Effector CD8-positive, alpha-beta T cell (primary cell): ENCODE measurements at regions not wholly inside any gene's neighbourhood (a gene's known extent, or its start where the extent isn't known, plus 50 kb on each side); places are given as distances from the start of the nearest gene placed in this dataset.

Experiments used
- DNase-seq: peaks from one replicate; lab custom pipeline; 2025; lab: John Stamatoyannopoulos, UW

DNA sequence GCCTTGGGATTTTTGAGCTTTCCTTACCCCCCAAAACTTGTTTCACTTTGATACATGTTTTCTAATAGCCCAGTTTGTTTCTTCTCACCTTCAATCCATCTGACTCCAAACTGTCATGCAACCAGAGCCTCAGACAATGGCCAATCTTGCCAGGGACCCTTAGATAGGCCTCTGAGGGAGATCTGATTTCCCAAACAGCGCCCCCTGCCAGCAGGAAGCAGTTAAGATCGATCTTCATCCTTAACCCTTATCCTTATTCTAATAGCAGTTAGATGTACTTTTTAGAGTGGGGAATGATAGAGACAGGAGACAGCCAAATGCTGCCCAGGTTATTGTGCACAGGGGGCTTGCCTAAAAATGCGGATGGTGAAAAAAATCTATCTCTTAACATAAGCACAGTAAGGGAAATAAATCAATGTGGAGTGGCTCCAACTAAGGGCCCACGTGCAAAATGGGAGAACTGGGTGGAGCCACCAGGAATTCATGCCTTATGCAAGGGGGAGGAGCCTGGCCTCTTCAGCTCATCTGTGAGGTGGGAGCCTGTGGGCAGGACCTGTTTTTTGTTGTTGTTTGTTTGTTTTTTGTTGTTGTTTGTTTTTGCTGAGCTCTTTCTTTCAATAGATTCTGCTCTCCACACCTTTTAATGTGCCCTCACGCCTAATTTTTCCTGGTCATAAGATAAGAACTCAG is 833.6 kb upstream of the AGA start:
- DNase-seq = no peak

DNA sequence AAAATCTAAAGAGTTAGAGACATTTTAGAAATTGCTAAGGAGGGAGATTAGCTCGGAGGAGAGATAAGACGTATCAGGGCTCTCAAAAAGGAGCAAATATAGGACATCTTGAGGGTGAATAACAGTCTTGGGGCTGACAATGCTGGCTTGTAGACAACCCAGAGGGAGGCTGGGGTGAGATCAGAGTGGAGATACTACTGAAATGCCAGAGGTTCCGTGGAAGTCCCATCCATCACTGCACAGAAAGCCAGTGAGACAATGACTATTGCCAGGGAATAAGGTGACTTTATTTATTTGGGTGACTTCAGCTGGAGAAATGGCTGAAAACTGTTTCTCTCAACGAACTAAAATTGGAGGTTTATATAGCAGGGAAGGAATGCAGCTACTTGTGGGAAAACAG is 838.1 kb upstream of the AGA start:
- DNase-seq = no peak

DNA sequence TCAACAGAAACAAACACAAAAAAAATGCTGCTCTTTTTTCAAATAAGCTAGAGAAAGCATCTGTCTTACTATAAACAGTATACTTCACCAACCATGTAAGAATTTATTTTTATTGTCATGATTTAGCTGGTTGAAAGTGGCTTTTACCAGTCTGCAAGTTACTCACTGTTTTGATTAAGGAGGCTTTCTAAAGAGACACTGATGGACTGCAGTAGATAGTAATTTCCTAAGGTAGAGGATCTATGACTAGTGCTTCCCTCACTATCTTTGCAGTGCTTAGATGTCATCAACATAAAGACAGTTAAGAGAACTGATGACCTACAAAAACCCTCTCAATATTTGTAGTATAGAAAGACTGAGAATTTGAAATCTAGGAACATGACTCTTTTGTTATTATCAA is 846.2 kb upstream of the AGA start:
- DNase-seq = no peak

DNA sequence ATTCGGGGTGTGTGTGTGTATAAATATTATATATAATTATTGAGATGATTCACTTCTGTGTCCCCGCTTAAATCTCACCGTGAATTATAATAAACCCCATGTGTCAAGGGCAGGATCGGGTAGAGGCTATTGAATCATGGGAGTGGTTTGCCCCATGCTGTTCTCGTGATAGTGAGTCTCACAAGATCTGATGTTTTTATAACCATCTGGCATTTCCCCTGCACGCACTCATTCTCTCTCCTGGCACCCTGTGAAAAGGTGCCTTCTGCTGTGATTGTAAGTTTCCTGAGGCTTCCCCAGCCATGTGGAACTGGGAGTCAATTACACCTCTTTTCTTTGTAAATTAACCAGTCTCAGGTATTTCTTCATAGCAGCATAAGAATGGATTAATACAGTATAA is 851.4 kb upstream of the AGA start:
- no peak for DNase-seq

DNA sequence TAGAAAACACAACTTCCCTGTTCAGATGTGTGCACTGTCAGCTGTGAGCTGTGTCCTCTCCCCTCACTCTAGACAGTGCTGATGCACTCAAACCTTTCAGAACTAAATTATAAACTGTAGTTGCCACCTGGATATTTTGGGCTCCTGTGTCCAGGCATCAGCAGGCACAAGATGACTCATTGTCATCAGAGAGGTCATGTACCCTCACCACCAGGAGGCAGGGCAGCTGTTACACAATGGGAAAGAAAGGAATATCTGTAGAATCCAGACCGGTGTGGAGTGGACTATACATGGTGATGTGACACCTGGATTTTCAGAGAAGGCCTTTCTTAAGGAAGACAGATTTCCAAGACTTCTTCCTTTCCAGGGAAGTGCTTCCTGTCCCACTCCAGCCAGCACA is 854.4 kb upstream of the AGA start:
- no peak for DNase-seq

DNA sequence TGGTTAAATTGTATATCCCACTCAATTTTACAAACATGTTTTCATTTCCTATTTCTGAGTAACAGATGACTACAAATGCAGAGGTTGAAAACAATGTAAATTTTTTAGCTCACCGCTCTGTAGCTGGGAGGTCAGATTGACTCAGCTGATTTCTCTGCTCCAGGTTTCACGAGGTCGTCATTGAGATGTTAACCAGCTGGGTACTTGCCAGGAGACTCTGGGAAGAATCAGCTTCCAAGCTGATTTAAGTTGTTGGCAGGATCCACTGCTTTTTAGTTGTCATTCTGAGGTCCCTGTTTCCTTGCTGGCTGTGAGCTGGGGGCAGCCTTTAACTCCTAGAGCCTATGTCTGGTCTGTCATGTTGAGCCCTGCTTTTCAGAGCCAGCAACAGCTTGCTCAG is 864.3 kb upstream of the AGA start:
- no peak for DNase-seq

DNA sequence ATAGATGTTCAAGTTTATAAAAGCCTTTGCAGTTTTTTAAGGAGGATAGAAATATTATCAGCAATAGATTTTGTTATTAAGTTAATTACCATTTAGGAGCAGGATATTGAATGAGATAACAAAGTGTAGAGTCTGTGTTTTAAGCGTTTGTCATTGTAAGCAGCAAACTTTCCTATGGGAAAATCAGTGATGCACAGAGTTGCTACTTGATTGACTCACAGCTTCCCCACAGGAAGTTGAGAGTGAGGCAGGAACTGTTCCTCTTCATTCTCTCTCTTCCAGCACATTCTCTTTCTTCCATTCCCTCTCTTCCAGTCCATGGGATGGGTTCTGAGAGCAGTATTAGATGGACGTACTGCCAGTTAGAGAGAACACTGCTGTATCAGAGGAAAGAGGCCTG is 867.7 kb upstream of the AGA start:
- no peak for DNase-seq

DNA sequence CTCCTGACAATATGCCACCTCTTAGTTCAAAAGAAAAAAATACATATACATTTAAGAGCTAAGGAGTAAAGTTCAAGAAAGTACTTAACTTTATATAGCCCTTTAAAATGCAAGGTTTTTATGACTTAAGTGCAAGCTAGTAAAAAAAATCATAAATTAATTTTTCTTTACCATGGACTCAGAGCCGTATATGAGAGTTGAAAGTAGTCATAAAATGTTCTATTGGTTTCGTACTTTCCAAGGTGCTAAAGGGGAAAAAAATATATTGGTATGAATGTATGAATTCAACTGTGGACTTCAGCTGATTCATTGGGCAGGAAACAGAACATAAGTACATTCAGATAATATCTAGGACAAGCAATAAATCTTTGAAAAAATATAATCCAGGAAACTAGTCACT is 869.8 kb upstream of the AGA start:
- no peak for DNase-seq

DNA sequence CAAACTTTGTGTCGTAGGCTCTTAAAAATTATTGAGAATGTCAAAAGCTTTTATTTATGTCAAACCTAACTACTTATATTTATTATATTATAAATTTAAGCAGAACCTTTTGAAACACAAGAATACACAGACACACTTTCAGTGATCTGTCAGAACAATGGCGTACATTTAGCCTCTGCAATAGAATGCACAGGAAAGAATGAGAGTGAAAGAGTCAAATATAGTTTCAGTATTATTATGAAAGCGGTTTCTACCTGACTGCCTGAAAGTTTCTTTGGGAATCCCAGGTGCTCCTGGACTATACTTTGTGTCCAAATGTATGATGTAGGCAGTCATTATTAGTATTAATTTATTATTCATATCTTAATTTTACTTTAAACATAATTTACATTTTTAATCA is 872.0 kb upstream of the AGA start:
- DNase-seq = no peak

DNA sequence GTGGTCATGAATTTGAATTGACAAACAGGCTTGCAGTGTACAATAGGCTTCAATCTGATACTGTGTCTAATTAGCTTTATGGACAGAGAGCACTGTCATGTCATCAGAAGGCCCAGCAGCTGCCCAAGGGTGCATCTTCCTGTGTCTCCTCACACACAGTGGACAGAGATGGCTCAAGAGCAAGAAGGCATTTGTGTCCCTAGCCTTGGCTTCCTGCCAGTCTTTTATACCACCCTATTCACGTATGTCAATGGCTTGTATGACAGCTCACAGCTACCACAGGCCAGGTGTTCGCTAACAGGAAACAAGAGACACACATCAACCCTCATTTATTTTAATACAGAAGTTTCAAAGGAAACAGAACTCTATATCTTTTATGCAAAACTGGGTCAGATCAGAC is 874.0 kb upstream of the AGA start:
- DNase-seq = no peak

DNA sequence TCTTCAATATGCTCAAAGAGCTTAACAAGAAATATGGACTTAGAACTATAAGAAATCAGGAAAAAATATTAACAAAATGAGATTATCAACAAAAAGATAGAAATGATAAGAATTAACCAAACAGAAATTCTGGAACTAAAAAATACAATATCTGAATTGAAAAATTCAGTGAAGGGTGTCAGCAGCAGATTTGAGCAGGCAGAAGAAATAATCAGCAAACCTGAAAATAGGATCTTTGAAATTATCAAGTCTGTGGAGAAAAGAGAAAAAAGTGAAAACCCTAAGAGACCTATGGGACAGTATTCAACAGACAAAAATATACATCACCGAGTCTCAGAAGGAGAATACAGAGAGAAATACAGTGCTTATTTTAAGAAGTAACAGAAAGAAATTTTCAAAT is 877.8 kb upstream of the AGA start:
- DNase-seq = no peak

DNA sequence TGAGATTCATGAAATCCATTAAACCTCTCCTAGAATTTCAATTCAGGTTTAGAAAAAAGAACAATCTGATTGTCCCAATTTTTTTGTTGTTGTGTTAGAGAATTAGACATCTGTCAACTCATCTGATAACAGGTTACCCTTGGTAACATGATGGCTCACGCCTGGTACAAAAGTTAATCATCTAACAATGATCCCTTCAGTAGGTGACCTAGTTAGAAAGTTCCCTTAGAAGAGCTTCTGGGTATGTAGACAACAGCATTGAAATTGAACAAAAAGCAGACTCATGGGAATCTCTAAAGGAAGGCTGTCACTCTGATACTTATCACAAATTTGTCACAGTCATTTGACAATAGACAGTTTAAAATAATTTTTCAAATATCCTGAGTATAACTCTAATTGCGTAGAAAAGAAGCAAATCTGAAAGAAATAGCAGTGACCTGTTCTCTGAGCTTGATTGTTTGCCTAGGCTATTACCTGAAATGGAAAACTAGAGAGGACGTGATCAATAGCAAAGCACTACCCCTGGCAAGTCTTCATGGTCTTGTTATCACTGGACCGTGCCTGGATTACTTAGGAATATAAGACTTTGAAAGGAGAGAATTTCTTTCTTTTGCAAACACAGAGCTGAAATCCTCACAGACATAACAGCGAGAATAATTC is 880.4 kb upstream of the AGA start:
- no peak for DNase-seq

DNA sequence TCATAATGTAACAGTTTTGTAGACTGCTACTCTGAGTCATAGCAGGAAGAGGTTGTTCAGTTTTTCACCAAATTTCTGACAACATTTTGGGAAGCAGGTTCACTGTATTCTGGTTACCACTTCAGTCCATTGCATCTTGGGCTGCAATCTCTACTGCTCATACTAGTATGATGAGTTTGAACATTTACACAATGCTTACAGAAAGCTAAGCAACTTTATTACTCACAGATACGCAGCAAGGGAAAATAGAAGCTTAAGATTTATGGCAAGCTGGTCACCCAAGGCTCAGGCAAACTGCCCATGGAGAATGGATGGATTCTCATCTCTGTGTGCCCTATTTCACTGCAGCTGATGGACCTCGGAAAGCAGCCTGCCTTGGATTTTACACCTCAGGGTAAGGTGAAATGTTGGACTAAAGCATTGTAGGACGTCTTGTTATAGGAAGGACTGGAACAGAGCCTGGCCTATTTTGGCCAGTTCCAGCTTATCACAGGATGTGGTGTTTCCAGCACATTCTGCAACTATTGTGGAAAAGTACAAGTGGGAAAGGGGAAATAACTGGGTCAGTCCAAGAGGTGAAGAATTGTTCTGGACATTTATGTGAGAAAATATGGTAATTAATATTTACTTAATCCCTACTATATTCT is 887.1 kb upstream of the AGA start:
- DNase-seq = no peak

DNA sequence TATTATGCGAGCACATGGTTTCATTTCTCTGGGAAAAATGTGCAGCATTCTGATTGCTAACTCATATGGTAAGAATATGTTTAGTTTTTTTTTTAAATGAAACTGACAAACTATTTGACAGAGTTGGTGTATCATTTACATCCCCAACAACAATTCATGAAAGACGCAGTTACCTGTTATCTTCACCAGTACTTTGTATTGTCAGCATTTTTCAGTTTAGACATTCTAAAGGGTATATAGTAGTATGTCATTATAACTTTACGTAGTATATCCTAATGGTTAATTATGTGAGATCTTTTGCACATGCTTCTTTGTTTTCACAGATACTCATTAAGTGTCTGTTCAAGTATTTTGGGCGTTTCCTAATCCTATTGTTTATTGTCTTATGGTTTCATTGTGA is 891.1 kb upstream of the AGA start:
- no peak for DNase-seq

DNA sequence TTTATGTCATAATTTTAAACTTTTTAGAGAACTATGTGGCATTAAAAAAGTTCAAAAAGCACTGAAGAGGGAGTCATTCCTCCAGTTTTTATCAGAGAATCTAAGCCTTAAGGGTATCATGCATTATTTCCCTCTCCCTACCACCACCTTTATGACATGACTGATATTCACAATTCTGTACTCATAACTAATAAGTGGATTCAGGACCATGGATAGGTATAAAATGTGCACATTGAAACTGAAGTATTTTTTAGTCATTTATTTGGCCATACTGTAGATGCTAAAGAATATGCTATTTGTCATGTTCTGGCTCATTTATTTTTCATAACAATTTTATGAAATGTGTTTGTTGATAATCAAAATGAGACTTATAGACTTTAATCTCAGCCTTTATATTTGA is 897.5 kb upstream of the AGA start:
- DNase-seq = no peak

DNA sequence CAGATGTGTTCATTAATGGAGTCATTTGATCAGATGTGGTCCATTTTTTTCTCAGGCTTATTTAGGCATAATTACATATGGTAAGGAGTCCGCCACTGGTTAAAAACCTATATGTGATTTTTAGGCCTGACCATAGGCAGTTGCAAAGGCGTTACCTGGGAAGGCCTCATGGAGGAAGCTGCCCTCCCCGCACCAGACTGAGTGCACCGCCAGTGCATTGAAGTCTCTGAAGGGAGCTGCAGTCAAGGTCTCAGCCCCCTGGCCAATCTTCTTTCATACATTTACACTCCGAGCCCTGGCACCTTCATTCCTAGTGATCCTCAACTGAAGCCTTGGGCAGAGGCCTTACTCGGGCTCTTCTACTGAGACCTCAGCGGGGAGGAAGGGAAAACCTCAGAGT is 898.2 kb upstream of the AGA start:
- no peak for DNase-seq

DNA sequence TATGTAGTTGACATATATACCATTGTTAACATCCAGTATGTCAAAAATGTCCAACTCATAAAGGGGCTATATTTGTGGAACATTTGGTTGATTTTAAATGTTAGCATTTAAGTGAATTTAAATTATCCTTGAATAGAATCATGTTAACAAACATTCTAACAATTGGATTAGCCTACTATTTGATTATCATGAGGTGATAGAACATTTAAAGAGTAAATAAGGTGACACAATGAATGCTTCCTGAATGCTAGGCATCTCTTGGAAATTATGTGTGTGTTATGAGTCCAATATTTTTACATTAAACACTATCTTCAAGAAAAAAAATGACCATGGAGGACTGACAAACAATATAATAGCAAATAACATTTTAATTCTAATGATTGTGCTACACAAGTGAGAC is 901.9 kb upstream of the AGA start:
- DNase-seq = no peak

DNA sequence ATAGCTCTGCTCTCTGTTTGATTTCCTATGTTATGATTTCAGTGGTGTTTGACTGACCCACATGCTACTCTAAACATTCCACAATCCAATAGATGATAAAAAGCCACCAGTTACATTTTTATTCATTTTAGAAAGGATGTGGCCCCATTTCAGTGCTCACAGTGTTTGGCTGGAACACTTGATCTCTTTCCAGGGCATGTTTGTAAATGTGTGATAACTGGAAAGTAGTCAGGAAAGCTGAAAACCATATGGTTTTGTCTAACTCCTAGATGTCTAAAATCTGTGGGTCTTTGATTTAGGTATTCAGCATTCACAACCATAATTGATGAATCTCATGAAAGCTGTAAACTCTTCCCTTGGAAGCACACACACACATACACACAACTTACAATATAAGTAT is 904.9 kb upstream of the AGA start:
- no peak for DNase-seq

DNA sequence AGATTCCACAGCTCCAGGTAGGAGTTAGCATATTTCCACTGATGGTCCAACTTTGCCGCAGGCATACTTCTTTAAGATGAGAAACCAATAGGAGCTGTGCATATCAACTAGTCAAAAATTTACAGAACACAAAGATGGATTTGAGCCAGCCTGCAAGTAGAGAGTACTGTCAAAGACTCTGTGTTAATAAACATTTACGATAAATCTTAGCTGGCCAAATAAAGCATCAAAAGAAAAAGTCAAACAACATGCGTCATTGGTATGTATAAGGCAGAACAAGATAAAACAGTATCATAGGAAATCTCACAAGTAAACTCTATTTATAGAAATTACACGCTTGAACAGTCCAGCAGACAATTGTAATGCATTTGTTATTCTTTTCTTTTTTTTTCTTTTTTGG is 907.4 kb upstream of the AGA start:
- DNase-seq = no peak

DNA sequence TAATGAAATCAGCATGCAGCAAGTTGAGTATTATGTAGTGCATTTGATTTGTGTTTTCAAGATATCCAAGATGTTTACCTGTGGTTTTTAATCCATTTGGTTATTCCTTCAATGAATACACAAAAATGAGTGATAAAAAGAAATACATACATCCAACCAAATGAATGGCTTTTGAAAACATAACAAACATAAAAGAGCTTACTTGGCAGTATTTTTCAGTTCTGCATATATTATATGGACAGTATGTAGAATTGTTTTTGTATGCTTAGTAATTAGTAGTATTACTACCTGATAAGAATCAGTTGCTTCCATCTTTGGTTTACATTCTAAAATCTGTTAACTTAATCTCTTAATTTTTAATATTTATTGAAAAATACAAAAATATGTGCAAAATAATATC is 908.9 kb upstream of the AGA start:
- DNase-seq = no peak

DNA sequence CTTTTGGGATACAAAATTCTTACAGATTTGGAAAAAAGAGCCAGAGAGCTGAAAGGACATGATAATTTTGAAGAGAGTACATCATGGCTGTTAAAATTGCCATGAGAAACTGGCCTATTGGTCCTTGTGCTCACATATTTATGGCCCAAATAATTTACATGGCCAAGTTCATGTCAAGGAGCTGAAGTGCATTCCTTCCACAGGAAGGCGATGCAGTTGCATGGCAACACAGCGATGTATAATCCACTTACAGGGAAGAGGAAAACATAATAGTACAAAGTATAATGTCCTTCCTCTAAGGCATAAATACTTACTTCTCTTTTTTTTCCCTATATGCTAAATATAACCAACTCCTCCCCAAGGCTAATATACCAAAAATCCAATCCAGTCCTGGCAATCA is 914.5 kb upstream of the AGA start:
- DNase-seq = no peak

DNA sequence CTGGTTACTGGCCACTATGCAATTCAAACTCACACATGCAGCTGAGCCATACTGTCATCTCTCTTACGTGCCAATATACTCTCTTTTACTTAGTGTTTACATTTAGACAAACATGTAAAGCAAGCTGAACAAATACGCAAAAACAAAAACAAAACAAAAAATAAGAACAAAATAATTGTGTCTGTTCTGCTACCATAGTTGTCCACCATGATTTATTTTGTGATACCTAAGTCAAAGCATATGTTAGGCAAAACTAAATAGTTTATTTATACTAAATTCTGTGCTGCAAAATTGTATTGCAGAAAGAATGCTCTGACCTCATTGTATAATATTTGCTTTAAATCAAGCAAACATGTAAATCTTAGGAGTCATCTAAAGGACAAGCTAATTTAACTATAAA is 943.2 kb upstream of the AGA start:
- no peak for DNase-seq

DNA sequence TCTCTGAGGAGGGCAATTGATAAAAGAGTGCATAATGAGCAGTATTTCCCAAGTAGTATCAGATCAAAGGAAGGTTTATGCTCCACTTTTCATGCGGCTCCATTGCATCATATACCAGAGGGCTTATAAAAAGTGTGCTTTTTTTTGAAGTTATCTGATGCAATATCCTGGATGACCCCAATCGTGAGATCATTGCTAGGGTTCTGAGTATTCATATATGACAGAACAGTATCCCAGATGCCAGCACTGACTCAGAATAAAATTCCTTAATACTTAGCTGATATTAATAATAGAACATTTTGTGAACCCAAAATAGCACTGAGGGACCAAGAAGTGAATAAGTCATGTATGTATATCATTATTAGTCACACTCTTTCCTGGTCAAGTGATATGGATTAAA is 945.5 kb upstream of the AGA start:
- DNase-seq = no peak

DNA sequence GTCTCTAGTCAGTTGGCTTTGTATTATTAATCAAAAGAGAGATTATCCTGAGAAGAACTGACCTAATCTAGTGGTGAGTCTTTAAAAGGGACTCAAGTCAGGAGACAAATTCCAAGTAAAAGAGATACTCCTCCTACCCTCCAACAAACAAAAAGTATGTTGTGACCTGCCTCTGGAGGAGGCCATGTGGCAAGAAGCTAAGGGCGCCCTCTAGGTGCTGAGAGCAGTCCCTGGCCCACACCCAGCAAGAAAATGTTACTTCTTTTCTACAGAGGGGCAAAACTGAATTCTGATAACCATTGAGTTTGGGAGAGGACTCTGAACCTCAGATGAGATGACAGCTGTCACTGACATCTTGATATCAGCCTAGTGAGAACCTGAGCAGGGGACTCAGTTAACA is 953.6 kb upstream of the AGA start:
- DNase-seq = no peak
